Hepatocyte (in vitro differentiated cells): ENCODE measurements at regions not wholly inside any gene's neighbourhood (a gene's known extent, or its start where the extent isn't known, plus 50 kb on each side); places are given as distances from the start of the nearest gene placed in this dataset.

Source experiments
- EZH2 ChIP-seq: fragments of 200-600 bp; sonication (generic); IDR thresholded peaks from 2 replicates; pipeline ENCODE4 v1.6.1; 2016; ENCODE audit warnings: antibody characterized with exemption, mild to moderate bottlenecking, borderline replicate concordance
- TF ChIP-seq, protein P1 (sequence below): fragments of 200-600 bp; sonication (generic); IDR thresholded peaks from 2 replicates; pipeline ENCODE4 v1.5.1; 2016; ENCODE audit warnings: antibody characterized with exemption, mild to moderate bottlenecking; ENCODE audit not compliant: poor library complexity

DNA sequence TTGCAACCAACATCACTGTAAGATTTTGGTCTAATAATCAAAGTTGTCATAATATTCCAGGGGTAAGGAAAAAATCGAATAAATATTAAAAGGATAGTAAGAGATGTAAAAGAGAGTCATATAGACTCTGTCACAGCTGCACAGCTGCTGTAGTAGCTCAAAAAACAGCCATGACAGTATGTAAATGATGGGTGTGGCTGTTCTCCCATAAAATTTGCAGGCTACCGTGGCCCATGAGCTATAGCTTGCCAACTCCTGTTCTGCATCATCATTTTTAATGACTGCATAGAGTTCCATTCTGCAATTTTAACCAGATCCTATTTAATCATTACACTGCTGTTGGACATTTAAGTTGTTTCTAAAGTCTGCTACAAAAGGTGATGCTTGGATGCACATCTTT is 450.5 kb upstream of the MPDZ start:
- TF ChIP-seq, protein P1, sequence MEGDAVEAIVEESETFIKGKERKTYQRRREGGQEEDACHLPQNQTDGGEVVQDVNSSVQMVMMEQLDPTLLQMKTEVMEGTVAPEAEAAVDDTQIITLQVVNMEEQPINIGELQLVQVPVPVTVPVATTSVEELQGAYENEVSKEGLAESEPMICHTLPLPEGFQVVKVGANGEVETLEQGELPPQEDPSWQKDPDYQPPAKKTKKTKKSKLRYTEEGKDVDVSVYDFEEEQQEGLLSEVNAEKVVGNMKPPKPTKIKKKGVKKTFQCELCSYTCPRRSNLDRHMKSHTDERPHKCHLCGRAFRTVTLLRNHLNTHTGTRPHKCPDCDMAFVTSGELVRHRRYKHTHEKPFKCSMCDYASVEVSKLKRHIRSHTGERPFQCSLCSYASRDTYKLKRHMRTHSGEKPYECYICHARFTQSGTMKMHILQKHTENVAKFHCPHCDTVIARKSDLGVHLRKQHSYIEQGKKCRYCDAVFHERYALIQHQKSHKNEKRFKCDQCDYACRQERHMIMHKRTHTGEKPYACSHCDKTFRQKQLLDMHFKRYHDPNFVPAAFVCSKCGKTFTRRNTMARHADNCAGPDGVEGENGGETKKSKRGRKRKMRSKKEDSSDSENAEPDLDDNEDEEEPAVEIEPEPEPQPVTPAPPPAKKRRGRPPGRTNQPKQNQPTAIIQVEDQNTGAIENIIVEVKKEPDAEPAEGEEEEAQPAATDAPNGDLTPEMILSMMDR = no peak
- no peak for TF ChIP-seq EZH2
